HG03432 (cell line): ENCODE measurements at regions not wholly inside any gene's neighbourhood (a gene's known extent, or its start where the extent isn't known, plus 50 kb on each side); places are given as distances from the start of the nearest gene placed in this dataset.
A peak's percentile ranks its signal among the peaks of the same experiment; 100 is the strongest.
"Not testable (repeated sequence)": the region's sequence is repeated elsewhere in the genome, so short reads cannot be mapped to it uniquely, and the experiment has no call there.

ENCODE experiments used
- ATAC-seq: cut with Tn5 transposase; IDR thresholded peaks from one replicate; pipeline ENCODE4 v1.9.1; 2021; ENCODE audit warnings: mild to moderate bottlenecking, moderate library complexity; ENCODE audit not compliant: unreplicated experiment

DNA sequence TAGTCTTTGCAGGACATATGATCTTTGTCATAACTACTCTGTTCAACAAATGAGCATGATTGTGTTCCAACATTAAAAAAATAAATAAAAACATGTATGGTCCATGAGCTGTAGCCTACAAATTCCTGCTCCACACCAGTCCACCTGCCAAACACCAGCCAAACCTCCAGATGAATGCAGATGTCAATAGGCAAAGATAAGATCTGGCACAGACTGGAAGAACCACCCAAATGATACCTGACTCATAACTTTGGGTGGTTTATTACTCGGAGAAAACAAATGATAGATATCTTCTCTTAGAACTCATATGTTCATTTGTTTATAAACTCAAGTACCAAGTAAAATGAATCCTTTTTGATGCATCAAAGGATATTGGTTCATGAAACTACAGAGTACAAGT, 425.1 kb downstream of the GBA3 start:
- ATAC-seq = no peak

DNA sequence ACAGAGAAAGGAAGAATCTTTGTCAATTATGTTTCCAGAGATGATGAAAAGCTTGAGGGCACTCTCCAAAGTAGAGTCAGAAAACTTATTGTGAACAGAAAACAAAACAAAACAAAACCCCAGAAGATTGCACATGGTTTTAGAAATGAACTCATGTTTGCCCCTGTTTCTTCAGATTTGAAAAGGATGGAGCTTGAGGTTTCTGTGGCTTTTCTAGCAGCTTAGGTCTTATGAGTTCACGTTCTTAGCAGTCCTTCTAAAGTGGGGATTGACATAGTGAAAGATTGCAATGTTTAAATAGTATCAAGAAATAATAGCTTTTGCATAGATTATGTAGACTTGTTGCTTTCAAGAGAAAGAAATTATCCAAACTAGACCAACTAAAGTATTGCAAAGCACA, 421.8 kb downstream of the GBA3 start:
- no peak for ATAC-seq

DNA sequence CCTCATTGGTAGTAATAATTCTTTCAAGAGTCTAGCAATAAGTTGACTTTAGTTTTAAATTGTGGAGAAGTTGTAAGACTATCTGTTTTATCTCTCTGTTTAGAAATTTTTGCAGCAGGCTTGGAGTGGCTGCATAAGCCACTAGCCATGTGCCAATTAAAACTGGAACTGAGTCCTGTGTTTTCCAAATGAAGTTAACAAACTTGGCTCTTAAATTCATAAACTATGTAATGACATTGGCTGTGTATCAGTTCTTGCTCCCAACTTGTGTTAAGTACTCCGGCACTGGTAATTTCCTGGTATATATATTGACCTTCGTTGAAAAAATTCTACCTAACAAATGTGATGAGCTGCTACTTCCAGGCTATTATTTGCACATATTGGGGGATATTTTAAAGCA, 420.4 kb downstream of the GBA3 start:
- no peak for ATAC-seq

DNA sequence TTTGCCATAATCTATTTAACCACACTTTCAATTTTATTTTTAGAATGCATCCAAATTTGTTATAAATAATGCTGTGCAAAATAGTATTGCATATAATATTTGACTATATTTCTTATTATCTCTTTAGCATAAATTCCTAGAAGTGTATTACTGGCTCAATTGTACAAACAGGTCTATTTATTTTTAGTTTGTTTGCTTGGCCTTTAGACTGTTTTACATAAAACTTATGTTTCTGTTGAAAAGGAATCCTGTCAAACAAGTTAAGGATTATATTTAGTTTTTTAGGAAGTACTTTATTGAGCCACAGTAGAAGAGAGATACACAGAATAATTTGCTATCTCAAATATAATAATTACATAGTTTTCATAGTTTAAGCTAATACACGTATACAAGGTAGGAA, 413.8 kb downstream of the GBA3 start:
- no peak for ATAC-seq

DNA sequence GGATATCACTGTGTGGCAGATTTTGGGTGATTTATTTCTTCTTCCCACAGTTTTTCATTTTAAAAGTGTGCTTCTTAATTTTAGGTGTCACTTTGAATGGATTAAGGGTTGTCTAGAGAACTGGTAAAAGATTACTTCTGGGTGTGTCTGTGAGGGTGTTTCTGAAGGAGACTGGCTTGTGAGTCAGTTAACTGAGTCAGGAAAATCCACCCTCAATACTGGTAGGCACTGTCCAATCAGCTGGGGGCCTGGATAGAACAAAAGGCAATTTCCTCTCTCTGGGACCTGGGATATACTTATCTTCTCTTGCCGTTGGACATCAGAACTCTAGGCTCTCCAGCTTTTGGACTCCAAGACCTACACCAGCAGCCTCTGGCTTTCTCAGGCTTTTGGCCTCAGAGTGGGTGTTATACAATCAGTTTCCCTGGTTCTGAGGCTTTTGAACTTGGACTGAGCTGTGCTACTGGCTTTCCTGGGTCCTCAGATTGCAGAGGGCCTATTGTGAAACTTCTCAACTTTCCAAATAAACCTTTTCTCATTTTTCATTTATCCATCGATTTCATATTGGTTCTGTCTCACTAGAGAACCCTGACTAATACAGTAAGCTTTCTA, 413.1 kb downstream of the GBA3 start:
- ATAC-seq = no peak

DNA sequence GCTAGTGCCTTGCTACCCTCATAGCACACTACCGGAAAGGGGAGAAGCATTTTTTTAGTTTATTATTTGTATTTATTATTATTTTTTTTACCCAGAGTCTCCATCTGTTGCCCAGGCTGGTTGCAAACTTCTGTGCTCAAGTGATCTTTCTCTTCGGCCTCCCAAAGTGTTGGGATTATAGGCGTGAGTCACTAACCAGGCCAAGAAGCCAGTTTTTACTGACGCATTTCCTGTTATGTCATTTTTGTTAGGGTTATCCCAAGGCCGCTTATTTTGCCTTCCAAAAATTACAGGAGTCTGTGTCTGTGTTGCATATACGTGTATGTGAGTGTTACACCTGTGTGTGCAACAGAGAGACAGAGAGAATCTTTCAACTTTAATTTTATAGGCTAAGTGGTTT, 404.5 kb downstream of the GBA3 start:
- no peak for ATAC-seq

DNA sequence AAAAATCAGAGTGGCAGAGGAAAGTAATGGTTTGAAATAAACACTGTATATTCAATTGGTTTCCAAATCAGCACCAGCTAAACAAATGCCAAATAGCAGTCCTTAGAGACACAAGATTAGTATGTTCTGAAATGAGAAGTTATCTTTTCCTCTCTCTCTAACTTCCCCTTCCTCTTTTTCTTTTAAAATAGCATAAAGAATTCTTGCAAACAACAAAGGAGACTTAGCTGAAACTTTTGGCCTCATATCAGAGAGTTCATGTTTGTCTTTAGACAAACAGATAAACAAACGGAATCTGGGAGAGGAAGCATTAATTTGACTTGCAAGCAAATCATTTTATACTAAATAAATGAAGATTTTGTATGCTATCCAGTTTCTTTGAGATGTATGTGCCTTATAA, 399.0 kb downstream of the GBA3 start:
- ATAC-seq = no peak

DNA sequence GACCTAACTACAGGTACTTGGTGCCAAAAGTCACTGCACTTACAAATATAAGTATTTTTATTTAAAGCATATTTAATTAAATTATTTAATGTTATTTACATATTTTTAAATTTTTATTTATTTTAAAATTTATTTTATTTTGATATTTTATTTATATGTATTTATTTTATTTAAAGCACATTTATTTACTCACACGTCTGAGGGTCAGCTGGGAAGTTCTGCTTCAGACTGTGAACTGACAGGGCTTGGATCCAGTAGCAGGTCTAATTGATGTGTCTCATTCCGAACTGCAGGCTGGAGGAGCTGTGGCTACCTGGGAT, 392.5 kb downstream of the GBA3 start:
- no peak for ATAC-seq

DNA sequence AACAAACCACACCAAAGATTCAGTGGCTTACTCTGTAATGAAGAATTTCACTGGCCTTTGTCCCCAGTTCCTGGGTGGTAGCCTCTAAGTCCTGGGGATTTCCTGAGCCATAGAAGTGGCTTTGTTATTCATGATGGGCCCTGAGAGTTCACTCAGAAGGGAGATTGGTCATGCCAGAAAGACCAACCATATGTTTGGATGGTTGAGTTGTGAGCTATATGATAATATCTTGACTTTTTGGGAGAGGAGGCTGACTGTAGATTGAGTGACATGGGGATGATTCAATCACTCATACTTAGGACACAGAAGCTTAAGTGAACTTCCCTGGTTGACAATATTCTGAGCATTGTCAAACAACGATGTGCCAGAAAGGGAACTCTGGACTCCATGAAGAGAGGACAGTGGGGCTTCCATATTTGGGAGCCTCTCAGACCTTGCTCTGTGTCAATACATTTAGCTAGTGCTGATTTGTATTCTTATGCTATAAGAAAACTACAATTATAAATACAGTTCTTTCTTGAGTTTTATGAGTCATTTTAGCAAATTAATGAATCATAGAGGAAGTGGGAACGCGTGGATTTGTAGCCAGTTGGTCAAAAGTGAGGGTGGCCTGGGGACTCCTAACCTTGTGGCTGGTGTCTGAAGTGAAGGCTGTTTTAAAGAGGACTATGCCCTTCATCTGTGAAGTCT, 392.0 kb downstream of the GBA3 start:
- ATAC-seq = peak; percentile 79

DNA sequence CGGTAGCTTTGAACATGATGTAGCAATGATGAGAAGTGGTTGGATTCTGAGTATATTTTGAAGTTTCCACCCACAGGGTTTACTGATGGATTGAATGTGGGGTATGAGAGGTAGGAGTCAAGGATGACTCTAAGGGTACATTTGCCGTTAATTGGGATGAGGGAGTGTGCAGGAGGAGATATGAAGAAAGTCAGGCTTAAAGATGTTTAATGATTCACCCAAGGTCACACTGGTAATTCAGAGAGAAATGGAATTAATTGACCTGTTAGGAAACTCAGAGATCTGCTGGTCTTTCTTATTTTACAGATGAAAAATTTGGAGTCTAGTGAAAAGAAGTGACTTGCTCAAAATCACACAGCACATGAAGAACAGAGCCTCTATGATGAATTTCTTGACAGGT, 390.7 kb downstream of the GBA3 start:
- no peak for ATAC-seq

DNA sequence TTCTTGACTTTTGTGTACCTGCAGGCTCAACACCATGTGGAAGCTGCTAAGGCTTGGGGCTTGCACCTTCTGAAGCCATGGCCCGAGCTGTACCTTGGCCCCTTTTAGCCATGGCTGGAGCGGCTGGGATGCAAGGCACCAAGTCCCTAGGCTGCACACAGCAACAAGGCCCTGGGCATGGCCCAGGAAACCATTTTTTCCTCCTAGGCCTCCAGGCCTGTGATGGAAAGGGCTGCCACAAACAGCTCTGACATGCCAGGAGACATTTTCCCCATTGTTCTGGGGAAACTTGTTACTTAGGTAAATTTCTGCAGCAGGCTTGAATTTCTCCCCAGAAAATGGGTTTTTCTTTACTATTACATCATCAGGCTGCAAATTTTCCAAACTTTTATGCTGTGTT, 387.4 kb downstream of the GBA3 start:
- ATAC-seq = not testable (repeated sequence)

DNA sequence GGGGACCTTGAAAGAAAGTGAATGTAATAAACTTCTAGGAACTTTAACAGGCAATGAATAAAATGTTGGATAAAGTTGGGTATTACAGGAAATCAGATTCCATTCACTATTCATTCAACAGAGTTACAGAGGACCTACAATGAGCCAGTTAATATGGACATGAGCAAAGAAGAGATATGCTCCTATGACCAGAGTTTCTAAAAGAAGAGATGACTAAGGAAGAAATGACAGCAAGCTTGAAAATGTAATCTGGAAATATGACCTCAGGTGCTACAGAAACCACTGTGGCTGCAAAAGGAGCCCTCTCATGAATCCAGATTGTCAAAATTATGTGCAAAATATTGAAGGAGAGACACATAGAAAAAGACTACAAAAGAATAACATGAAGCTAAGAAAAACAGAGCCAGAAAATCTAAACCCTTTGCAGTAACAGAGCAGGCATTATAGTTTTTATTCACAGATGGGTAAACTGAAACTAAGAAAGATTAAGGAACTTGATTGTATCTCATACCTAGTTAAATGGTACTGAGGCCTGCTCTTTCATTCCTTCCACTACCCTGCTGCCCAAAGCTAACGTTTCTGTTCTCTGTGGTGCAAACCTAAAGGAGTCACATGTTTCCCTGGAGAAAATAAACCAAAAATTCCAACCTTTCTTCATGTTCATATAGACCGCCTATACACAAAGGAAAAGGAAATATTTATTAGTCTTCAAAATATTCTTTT, 378.3 kb downstream of the GBA3 start:
- ATAC-seq = no peak

DNA sequence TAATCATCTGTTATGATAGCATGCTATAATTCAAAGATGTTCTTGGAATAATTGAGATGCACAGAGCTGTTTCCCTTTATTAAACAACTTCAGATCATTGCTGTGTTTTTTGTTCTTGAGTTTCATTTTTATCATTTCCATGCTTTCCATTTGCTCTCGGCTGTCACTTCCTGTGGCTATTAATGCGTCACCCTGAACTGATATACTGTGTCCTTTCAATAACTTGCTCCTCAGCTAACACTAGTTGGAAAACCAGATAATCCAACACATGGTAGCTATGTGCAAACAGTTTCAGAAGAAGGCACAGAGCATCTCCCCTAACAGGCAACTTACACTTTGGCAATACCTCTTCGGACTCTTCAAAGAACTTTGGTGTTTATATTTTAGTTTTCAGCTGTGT, 376.0 kb downstream of the GBA3 start:
- no peak for ATAC-seq

DNA sequence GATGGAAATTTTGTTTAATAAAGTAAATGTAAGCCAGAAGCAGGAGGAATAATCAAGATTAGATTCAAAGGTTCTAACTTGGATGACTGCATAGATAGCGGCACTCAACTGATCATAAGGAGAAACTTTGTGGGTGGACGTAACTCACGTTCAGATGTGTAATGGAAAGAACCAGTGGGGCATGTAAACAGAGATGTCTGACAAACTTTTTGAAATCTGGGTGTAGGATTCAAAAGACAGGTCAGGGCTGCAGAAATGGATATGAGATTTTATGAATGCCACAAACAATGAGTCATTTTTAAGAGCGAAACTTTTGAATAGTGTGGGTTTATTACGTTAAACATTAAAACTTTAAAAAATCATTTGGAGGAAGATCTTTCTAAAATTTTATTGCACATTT, 375.6 kb downstream of the GBA3 start:
- peak; percentile 38 for ATAC-seq

DNA sequence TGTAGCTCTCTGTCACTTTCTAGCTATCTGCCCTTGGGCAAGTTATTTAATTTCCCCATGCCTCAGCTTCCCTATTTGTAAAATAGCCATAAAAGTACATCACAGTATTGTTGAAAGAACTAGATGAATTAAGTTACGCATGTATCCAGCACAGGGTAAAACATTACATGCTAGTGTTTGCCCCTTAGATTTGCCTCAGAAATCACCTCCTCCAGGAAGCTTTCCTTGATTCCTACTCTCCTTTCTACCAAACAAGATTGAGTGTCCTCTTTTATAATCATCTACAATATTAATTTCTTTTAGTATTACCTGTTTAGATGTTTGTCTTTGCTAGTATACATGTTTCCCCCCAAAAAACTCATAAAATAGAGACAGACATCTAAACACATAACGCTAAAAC, 369.5 kb downstream of the GBA3 start:
- no peak for ATAC-seq

DNA sequence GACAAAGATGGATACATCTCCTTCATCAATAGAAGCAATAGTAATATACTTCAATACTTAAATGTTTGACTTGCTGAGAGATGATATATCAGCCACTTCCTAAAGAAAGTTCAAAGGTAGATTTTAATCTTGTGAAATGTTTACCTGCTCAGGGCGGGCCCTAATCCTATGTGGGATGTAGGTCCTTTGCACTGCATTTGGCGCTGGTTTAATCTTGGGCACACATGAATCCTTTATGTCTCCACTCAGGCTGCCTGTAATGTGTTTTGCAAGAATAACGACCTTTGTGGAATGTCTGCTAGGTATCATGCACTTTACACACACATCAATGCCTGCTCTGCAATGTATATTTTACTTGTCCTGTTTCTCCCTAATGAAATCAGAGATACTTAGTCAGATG, 368.7 kb downstream of the GBA3 start:
- no peak for ATAC-seq

DNA sequence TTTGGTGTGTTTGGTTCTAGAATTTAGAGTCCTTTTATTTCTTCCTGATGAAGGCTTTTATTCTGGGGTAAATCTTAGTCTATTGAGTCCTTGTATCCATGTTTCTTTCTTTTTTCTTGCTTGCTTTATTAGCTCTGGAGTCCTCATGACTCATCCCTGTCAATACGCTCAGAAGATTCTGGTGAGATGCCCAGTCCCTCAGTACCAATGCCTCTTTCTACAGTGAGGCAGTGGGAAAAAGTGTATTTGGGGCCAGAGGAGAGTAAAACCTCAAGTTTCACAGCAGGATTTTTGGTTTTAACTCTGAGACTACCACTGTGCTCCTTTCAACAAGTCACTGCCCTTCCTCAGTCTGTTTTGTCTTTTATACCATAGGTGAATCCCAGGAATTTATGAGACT, 368.0 kb downstream of the GBA3 start:
- ATAC-seq = no peak

DNA sequence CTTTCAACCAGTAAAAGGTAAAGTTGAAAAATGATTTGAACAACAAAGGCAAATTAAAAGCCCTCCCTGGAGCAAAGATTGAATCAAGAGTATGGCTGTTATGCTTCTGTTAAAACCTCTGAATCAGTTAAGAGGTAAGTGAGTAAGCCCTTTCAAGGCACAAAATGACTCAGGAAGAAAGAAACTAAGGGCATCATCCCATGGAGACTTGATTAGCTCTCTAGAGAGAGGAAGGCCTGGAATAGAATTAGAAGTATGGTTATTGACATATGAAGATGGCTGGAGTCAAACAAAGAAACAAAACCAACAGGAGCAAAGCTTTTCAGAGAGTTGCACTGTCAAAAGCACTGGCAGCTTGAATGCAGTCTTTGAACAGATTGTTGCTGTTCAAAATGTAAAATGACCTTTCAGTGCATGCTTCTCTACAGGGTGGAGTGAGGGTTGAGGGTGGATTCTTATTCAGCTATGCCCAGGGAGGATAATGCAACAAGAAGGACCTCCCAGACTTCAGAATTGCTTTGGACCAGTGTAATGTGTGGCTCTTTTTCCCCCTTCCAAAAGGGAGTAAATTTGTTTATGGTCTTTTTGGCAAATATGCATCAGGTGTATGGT, 365.5 kb downstream of the GBA3 start:
- ATAC-seq = no peak

DNA sequence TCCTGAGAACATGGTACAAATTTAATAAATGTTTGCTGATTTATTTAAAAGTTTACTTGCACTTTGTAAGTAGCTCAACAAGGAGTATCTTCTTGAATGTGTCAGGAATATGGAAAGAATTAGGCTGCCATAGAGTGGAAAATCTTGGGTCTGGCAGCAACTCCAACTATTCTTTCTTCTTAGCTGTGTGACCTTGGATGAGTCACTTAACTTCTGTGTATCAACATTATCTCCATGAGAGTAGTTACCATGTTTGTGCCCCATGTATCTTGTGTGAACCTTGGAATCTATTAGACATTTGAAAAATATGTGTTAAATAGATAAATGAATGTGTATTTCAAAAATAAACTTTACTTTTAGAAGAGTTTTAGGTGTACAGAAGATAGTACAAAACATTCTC, 348.8 kb downstream of the GBA3 start:
- no peak for ATAC-seq

DNA sequence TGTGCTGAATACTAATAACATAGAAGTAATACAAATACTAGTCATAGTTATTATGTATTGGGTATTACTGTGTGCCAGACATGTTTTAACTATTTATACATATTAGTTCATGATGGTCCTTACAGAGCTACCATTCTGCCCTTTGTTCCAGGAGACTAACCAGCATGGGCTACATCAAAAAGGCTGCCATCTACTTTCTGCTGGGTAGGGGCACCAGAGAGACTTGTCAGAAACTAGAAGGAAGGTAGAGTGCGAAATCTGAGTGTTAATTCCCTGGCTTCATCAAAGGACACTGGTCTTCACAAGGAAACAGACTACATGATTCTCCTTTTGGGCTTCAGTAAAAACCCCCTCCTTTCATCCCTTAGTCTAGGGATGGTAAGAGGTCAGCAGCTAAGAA, 347.8 kb downstream of the GBA3 start:
- ATAC-seq = no peak

DNA sequence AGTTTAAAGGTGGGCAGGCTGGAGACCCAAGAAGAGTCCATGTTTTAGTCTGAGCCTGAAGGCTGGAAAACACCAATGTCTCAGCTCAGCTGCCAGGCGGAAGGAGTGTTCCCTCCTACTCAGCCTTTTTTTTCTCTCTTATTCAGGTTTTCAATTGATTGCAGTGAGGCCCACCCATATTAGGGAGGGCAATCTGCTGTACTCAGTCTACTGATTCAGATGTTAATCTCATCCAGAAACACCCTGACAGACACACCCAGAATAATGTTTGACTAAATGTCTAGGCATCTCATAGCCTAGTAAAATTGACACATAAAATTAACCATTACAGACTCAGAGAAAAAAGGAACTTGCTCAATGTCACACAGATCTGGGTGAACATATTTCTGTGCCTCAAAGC, 347.1 kb downstream of the GBA3 start:
- no peak for ATAC-seq
